HG03439 (cell line): ENCODE measurements at regions not wholly inside any gene's neighbourhood (a gene's known extent, or its start where the extent isn't known, plus 50 kb on each side); places are given as distances from the start of the nearest gene placed in this dataset.
"Not testable (repeated sequence)": the region's sequence is repeated elsewhere in the genome, so short reads cannot be mapped to it uniquely, and the experiment has no call there.

Experiments used
- ATAC-seq: cut with Tn5 transposase; IDR thresholded peaks from one replicate; pipeline ENCODE4 v1.9.1; 2021; ENCODE audit warnings: mild to moderate bottlenecking, moderate library complexity; ENCODE audit not compliant: unreplicated experiment

DNA sequence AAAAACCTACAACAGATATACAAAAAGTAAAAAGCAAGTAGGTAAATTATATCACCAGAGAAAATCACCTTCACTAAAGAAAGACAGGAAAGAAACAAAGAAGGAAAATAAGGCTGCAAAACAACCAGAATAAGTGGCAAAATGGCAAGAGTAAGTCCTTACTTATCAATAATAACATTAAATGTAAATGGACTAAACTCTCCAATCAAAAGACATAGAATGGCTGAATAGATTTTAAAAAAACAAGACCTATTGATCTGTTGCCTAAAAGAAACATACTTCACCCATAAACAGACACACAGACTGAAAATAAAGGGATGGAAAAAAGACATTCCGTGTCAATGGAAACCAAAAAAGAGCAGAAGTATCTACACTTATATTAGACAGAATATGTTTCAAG, 695.7 kb upstream of the FAT3 start:
- no peak for ATAC-seq

- no peak for ATAC-seq
Measured at GRCh38 chr11:91527380-91528030, 697.1 kb upstream of the FAT3 start.

DNA sequence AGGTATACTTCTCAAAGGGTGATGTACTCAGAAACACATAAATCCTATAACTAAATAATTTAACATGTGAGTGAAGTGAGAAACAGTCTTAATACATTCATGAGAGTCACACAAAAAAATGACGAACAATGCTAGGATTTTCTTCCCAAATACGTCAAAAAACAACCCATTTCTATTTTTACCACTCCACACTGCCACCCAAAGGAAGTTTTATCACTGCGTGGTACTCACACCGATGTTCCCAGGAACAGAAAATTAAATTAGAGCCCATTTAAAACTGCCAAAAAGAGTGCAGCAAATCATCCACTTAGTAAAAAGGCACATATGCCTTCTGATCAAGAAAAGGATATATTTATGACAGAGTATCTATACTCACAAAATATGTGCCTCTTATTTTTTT, 710.9 kb upstream of the FAT3 start:
- ATAC-seq = no peak

GRCh38 chr11:91497847-91498246, 726.8 kb upstream of the FAT3 start:
- no peak for ATAC-seq

- ATAC-seq = no peak
Measured at GRCh38 chr11:91495837-91496236, 728.8 kb upstream of the FAT3 start.

- no peak for ATAC-seq
Measured at GRCh38 chr11:91489989-91490388, 734.6 kb upstream of the FAT3 start.

DNA sequence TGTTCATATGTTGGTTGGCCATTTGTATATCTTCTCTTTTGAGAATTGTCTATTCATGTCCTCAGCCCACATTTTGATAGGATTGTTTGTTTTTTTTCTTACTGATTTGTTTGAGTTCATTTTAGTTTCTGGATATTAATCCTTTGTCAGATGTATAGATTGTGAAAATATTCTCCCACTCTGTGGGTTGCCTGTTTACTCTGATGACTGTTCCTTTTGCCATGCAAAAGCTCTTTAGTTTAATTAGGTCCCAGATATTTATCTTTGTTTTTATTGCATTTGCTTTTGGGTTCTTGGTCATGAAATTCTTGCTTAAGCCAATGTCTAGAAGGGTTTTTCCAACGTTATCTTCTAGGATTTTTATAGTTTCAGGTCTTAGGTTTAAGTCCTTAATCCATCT, 740.7 kb upstream of the FAT3 start:
- not testable (repeated sequence) for ATAC-seq

GRCh38 chr11:91481875-91482274, 742.7 kb upstream of the FAT3 start:
- not testable (repeated sequence) for ATAC-seq

GRCh38 chr11:91470656-91471055, 754.0 kb upstream of the FAT3 start:
- no peak for ATAC-seq

GRCh38 chr11:91459840-91460239, 764.8 kb upstream of the FAT3 start:
- no peak for ATAC-seq

DNA sequence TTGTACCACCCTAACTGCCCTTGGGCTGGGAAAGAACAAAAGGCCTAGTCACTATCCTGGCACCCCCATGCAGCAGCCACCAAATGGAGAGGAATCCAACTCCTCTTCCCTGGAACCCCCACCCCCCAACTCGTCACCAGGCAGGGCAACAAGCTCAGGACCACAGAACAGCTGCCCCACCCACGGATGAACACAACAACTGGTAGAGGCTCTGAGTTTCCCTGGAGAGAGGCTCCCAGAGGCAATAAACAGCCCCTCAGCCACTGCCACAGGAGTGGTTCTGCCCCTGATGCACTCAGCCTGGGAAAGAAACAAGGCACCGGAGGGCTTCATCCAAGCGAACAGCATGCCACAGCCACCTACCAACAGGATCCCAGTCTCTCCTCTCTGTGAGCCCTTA, 778.4 kb upstream of the FAT3 start:
- no peak for ATAC-seq

DNA sequence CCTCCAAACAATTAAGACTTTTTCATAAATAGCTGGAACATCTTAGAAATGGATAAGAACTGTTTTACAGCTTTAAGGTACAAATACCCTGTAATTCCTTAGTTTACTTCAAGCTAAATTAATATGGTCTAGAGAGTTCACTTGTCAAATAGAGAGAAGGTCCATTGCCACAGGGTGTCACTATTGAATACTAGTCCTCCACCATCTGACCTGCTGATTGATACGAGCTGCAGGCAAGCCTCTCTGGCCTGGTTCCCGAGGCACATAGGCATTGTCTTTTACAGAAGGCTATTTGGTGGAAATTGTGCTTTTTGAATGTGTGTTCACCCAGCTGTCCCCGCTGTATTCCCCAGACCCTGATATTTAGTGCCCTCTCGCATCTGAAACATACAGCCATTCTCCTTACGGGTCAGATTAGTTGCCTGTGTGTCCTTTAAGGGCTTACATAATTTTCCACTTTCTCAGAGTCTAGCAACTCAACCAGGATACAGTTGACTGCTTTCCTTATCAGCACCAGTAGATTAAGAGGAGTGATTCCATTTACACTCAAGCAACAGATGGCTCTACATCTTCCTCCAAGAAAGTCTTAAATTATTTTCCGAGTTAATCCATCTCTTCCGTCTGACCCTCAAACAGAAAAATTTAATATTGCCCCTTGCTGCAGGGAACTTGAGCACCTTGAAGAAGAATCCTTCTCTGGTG, 788.8 kb upstream of the FAT3 start:
- no peak for ATAC-seq

- ATAC-seq = no peak
Measured at GRCh38 chr11:91433284-91434010, 791.2 kb upstream of the FAT3 start.

DNA sequence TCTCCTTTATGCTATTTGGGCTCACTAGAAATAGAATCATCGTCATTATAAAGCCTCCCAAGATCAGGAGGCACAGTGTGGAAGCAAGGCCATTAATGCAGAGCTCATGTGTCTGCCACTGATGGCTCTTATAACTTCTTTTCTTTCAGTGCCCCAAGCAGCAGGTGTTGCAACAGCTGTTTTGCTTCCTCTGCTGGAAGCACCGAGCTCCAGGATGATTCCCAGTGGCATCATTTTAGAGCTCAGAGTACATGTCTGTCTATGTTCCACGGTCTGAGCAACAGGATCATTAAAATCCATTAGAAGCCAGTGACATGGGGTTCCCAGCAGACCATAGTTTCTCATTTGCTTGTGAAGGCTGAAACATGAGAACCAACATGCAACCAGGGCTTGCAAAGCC, 803.0 kb upstream of the FAT3 start:
- ATAC-seq = no peak

- ATAC-seq = no peak
Measured at GRCh38 chr11:91407842-91408241, 816.8 kb upstream of the FAT3 start.

DNA sequence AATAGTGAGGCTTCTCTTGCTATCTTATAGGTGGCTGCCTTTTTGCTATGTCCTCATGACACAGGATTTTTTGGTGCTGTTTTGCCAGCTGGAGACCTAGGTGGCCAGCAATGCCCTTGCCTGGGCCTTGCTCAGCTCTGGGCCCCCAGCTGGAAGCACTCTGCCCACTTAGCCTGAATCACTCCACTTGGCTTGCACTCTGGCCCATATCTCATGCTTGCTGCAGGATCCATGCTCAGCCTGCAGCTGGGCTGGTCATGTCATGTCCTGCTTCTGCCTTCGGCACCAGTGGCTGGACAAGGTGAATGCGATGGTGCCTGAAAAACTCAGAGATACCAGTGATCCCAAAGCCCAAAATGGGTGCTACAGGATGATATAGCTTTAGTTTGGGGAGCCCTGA, 818.6 kb upstream of the FAT3 start:
- no peak for ATAC-seq

- no peak for ATAC-seq
Measured at GRCh38 chr11:91404344-91404743, 820.3 kb upstream of the FAT3 start.

DNA sequence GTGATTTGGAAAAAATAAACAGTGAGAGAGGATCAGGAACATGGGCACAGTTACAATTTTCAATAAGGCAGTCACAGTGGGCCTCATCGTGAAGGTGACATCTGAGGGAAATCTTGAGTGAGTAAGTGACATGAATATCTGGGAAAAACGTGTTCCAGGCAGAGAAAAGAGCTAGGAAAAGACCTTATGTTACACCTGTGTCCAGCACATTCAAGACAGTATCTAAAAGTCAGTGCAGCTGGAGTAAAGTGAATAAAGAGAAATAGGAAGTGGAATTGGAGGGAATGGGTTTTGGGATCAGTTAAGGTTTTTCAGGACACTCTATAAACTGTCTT, 827.5 kb upstream of the FAT3 start:
- no peak for ATAC-seq

GRCh38 chr11:91396236-91397133, 828.1 kb upstream of the FAT3 start:
- no peak for ATAC-seq

- ATAC-seq = no peak
Measured at GRCh38 chr11:91394727-91395414, 829.7 kb upstream of the FAT3 start.
